Breast epithelium (tissue), 3 donors: ENCODE measurements at regions not wholly inside any gene's neighbourhood (a gene's known extent, or its start where the extent isn't known, plus 50 kb on each side); places are given as distances from the start of the nearest gene placed in this dataset.

Experiments
- POLR2A ChIP-seq: fragments of 450-650 bp; IDR thresholded peaks from one replicate; pipeline ENCODE4 v1.6.1; 2016; ENCODE audit warnings: antibody characterized with exemption, mild to moderate bottlenecking, moderate library complexity
- TF ChIP-seq, protein P1 (sequence below), 3 donors: fragments of 450-650 bp; IDR thresholded peaks; one replicate each; pipeline ENCODE4 v1.5.1; 2016 to 2017; ENCODE audit warnings: antibody characterized with exemption in 3 of 3, mild to moderate bottlenecking in 3 of 3, moderate library complexity in 3 of 3

DNA sequence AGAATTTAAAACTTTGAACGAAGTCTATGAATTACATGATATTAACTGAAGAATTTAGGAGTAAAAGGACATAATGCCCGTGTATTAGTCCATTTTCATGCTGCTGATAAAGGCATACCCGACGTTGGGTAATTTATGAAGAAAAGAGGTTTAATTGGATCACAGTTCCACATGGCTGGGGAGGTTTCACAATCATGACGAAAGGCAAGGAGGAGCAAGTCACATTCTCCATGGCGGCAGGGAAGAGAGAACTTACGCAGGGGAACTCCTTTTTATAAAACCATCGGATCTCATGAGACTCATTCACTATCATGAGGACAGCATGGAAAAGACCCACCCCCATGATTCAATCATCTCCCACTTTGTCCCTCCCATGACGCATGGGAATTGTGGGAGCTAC, 210.6 kb downstream of the CD83 start:
- TF ChIP-seq, protein P1, sequence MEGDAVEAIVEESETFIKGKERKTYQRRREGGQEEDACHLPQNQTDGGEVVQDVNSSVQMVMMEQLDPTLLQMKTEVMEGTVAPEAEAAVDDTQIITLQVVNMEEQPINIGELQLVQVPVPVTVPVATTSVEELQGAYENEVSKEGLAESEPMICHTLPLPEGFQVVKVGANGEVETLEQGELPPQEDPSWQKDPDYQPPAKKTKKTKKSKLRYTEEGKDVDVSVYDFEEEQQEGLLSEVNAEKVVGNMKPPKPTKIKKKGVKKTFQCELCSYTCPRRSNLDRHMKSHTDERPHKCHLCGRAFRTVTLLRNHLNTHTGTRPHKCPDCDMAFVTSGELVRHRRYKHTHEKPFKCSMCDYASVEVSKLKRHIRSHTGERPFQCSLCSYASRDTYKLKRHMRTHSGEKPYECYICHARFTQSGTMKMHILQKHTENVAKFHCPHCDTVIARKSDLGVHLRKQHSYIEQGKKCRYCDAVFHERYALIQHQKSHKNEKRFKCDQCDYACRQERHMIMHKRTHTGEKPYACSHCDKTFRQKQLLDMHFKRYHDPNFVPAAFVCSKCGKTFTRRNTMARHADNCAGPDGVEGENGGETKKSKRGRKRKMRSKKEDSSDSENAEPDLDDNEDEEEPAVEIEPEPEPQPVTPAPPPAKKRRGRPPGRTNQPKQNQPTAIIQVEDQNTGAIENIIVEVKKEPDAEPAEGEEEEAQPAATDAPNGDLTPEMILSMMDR (IDR thresholded peaks at IDR 0.05): no peak
- no peak for TF ChIP-seq POLR2A
